Retinal pigment epithelial cell (primary cell): ENCODE measurements at regions not wholly inside any gene's neighbourhood (a gene's known extent, or its start where the extent isn't known, plus 50 kb on each side); places are given as distances from the start of the nearest gene placed in this dataset.
A peak's percentile ranks its signal among the peaks of the same experiment; 100 is the strongest.

Experiments
- DNase-seq: peaks from one replicate; pipeline ENCODE4 v3.0.0-alpha.2; 2010; ENCODE audit warnings: low read depth
- H3K4me3 ChIP-seq: 2 replicates; pipeline ENCODE4 v1.5.1; 2011; ENCODE audit warnings: mild to moderate bottlenecking, low read length, control low read depth, moderate library complexity
- CTCF ChIP-seq: conservative IDR thresholded peaks from 2 replicates; pipeline ENCODE4 v1.5.1; 2011; ENCODE audit warnings: low read depth, low read length, control low read depth, inconsistent platforms

- no peak overlapping the region for H3K4me3 ChIP-seq
- no peak for TF ChIP-seq CTCF
- DNase-seq = no peak
Measured at GRCh38 chr7:132677918-132678317, 101.6 kb upstream of the PLXNA4 start.

GRCh38 chr7:132672200-132672990 lies 96.1 kb upstream of the PLXNA4 start:
- DNase-seq = no peak
- H3K4me3 ChIP-seq = no peak overlapping the region
- no peak for TF ChIP-seq CTCF

- no peak for TF ChIP-seq CTCF
- DNase-seq = no peak
- no peak overlapping the region for H3K4me3 ChIP-seq
Measured at GRCh38 chr7:132666774-132667172, 90.5 kb upstream of the PLXNA4 start.

- DNase-seq = no peak
- H3K4me3 ChIP-seq = no peak overlapping the region
- TF ChIP-seq CTCF = no peak
Measured at GRCh38 chr7:132666071-132666773, 90.0 kb upstream of the PLXNA4 start.

GRCh38 chr7:132656846-132657776 lies 80.8 kb upstream of the PLXNA4 start:
- peak; percentile 69 for TF ChIP-seq CTCF
- no peak for DNase-seq

GRCh38 chr7:132656341-132656740 lies 80.1 kb upstream of the PLXNA4 start:
- DNase-seq = no peak

More at GRCh38 chr7:132656846-132657776, 80.8 kb upstream of the PLXNA4 start:
- H3K4me3 ChIP-seq = no peak overlapping the region

More at GRCh38 chr7:132656341-132656740, 80.1 kb upstream of the PLXNA4 start:
- no peak for TF ChIP-seq CTCF
- H3K4me3 ChIP-seq = no peak overlapping the region
